ENCODE measurements at regions not wholly inside any gene's neighbourhood (a gene's known extent, or its start where the extent isn't known, plus 50 kb on each side); places are given as distances from the start of the nearest gene placed in this dataset.

- TF ChIP-seq HDAC6 (IDR thresholded peaks at IDR 0.05; ENCODE audit: low read depth, low read length) (no peak), EGR1 (IDR thresholded peaks at IDR 0.05; ENCODE audit: borderline replicate concordance, low read depth, low read length) (no peak), RBBP5 (IDR thresholded peaks at IDR 0.05; ENCODE audit: borderline replicate concordance, low read depth, low read length) (no peak)
Measured at GRCh38 chr1:192459467-192459866, 116.1 kb upstream of the RGS1 start (continued).

Measured in H1 (cell line).